ENCODE measurements at regions not wholly inside any gene's neighbourhood (a gene's known extent, or its start where the extent isn't known, plus 50 kb on each side); places are given as distances from the start of the nearest gene placed in this dataset.
A peak's percentile ranks its signal among the peaks of the same experiment; 100 is the strongest.

- Mint-ChIP-seq H3K9me3 (peaks cover 13% of the 10 kb centered on the region), H3K36me3 (peaks cover 3% of the 10 kb centered on the region), H3K4me1 (no peaks in the 10 kb centered on the region), H3K4me3 (no peak overlapping the region), H3K27ac (no peak overlapping the region), H3K27me3 (ENCODE audit: low read depth) (no peaks in the 10 kb centered on the region)
- DNase-seq (ENCODE audit: low spot score in 2 of 2, unreplicated experiment in 2 of 2): peak in 1 of 2 experiments; percentile 3
- no peak for TF ChIP-seq CTCF (IDR thresholded peaks at IDR 0.05; ENCODE audit: unreplicated experiment)
Measured at GRCh38 chr15:25239471-25240345, 199.1 kb downstream of the UBE3A start.

GRCh38 chr15:25240461-25241021 is 198.3 kb downstream of the UBE3A start:
- H3K27me3 Mint-ChIP-seq (ENCODE audit: low read depth): no peaks in the 10 kb centered on the region
- H3K4me1 Mint-ChIP-seq: no peaks in the 10 kb centered on the region
- TF ChIP-seq CTCF (IDR thresholded peaks at IDR 0.05; ENCODE audit: unreplicated experiment): no peak
- H3K4me3 Mint-ChIP-seq: no peak overlapping the region
- no peak overlapping the region for H3K27ac Mint-ChIP-seq
- DNase-seq (ENCODE audit: low spot score in 2 of 2, unreplicated experiment in 2 of 2): peak in 1 of 2 experiments; percentile 8
- peaks cover 16% of the 10 kb centered on the region for H3K9me3 Mint-ChIP-seq
- H3K36me3 Mint-ChIP-seq: peaks cover 3% of the 10 kb centered on the region

- Mint-ChIP-seq H3K27me3 (ENCODE audit: low read depth) (no peaks in the 10 kb centered on the region), H3K36me3 (no peaks in the 10 kb centered on the region), H3K9me3 (peaks cover 15% of the 10 kb centered on the region), H3K4me3 (no peak overlapping the region), H3K27ac (no peak overlapping the region), H3K4me1 (no peaks in the 10 kb centered on the region)
- DNase-seq (ENCODE audit: low spot score in 2 of 2, unreplicated experiment in 2 of 2): peak in 1 of 2 experiments; percentile 5
- TF ChIP-seq CTCF (IDR thresholded peaks at IDR 0.05; ENCODE audit: unreplicated experiment): no peak
Measured at GRCh38 chr15:25241241-25241801, 197.5 kb downstream of the UBE3A start.

GRCh38 chr15:25242166-25242879 is 196.5 kb downstream of the UBE3A start:
- Mint-ChIP-seq H3K4me3 (no peak overlapping the region), H3K27me3 (ENCODE audit: low read depth) (no peaks in the 10 kb centered on the region), H3K4me1 (no peaks in the 10 kb centered on the region), H3K27ac (no peak overlapping the region), H3K9me3 (peaks cover 22% of the 10 kb centered on the region), H3K36me3 (no peaks in the 10 kb centered on the region)
- peak; percentile 5 to 22 for DNase-seq (ENCODE audit: low spot score in 2 of 2, unreplicated experiment in 2 of 2)
- TF ChIP-seq CTCF (IDR thresholded peaks at IDR 0.05; ENCODE audit: unreplicated experiment): no peak

GRCh38 chr15:25242957-25243799 is 195.6 kb downstream of the UBE3A start:
- TF ChIP-seq CTCF (IDR thresholded peaks at IDR 0.05; ENCODE audit: unreplicated experiment): no peak
- H3K27ac Mint-ChIP-seq: no peak overlapping the region

More at GRCh38 chr15:25242957-25243799, 195.6 kb downstream of the UBE3A start:
- no peaks in the 10 kb centered on the region for H3K36me3 Mint-ChIP-seq
- peak in 1 of 2 experiments; percentile 34 for DNase-seq (ENCODE audit: low spot score in 2 of 2, unreplicated experiment in 2 of 2)
- peaks cover 19% of the 10 kb centered on the region for H3K9me3 Mint-ChIP-seq
- H3K4me1 Mint-ChIP-seq: no peaks in the 10 kb centered on the region
- no peaks in the 10 kb centered on the region for H3K27me3 Mint-ChIP-seq (ENCODE audit: low read depth)
- H3K4me3 Mint-ChIP-seq: no peak overlapping the region

All from mesothelial cell of epicardium (in vitro differentiated cells).